Type B pancreatic cell (in vitro differentiated cells): ENCODE measurements at regions not wholly inside any gene's neighbourhood (a gene's known extent, or its start where the extent isn't known, plus 50 kb on each side); places are given as distances from the start of the nearest gene placed in this dataset.

Experiments used
- DNase-seq: peaks from one replicate; pipeline ENCODE4 v3.0.0; 2021; ENCODE audit warnings: mixed read lengths; ENCODE audit not compliant: unreplicated experiment; ENCODE audit errors: extremely low spot score
- H3K27ac Mint-ChIP-seq: 2 replicates; pipeline ENCODE4 v1.8.0; 2021; ENCODE audit warnings: mild to moderate bottlenecking, mixed read lengths
- H3K27me3 Mint-ChIP-seq: 2 replicates; pipeline ENCODE4 v1.8.0; 2021; ENCODE audit warnings: mixed read lengths
- H3K36me3 Mint-ChIP-seq: 2 replicates; pipeline ENCODE4 v1.8.0; 2021; ENCODE audit warnings: mixed read lengths
- H3K4me1 Mint-ChIP-seq: one replicate; pipeline ENCODE4 v1.8.0; 2021; ENCODE audit warnings: mixed read lengths; ENCODE audit not compliant: unreplicated experiment
- H3K4me3 Mint-ChIP-seq: 2 replicates; pipeline ENCODE4 v1.8.0; 2021; ENCODE audit warnings: mild to moderate bottlenecking, mixed read lengths
- H3K9me3 Mint-ChIP-seq: 2 replicates; pipeline ENCODE4 v1.8.0; 2021; ENCODE audit warnings: mixed read lengths
- CTCF ChIP-seq: fragments of 200-600 bp; sonication (generic); conservative IDR thresholded peaks from 2 replicates; pipeline ENCODE4 v1.5.0; 2021; ENCODE audit warnings: antibody characterized with exemption, mild to moderate bottlenecking

- Mint-ChIP-seq H3K27ac (peak overlapping the region; percentile 47), H3K9me3 (peaks cover 7% of the 10 kb centered on the region), H3K4me1 (peaks cover 13% of the 10 kb centered on the region), H3K27me3 (no peaks in the 10 kb centered on the region), H3K4me3 (no peak overlapping the region), H3K36me3 (no peaks in the 10 kb centered on the region)
- DNase-seq, result no peak
- no peak for TF ChIP-seq CTCF
Observed at GRCh38 chr5:71891406-71891805, 172.3 kb downstream of the CARTPT start.

DNA sequence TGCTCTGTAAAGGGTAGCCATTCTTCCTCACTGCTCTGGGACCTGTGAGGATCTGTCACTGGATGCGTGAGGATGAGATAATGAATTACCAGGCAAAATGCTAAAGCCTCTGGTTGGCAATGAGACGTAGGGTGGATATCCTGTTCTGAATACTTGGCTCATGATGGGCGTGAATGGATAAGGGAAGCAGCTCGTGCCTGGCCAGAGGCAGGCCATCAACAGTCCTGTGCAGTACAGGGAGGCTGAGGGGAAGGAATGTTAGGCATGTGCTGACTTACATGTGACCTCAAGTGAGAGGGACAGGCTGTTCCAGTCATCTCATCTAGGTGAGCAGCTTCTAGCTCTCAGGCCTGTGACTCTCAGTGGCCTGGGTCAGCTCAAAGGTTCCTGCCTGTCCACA lies 172.8 kb downstream of the CARTPT start:
- peaks cover 7% of the 10 kb centered on the region for H3K9me3 Mint-ChIP-seq
- H3K27ac Mint-ChIP-seq, result peak overlapping the region; percentile 47
- peaks cover 13% of the 10 kb centered on the region for H3K4me1 Mint-ChIP-seq
- TF ChIP-seq CTCF, result no peak
- no peak overlapping the region for H3K4me3 Mint-ChIP-seq
- H3K36me3 Mint-ChIP-seq, result no peaks in the 10 kb centered on the region
- no peaks in the 10 kb centered on the region for H3K27me3 Mint-ChIP-seq
- DNase-seq, result no peak

DNA sequence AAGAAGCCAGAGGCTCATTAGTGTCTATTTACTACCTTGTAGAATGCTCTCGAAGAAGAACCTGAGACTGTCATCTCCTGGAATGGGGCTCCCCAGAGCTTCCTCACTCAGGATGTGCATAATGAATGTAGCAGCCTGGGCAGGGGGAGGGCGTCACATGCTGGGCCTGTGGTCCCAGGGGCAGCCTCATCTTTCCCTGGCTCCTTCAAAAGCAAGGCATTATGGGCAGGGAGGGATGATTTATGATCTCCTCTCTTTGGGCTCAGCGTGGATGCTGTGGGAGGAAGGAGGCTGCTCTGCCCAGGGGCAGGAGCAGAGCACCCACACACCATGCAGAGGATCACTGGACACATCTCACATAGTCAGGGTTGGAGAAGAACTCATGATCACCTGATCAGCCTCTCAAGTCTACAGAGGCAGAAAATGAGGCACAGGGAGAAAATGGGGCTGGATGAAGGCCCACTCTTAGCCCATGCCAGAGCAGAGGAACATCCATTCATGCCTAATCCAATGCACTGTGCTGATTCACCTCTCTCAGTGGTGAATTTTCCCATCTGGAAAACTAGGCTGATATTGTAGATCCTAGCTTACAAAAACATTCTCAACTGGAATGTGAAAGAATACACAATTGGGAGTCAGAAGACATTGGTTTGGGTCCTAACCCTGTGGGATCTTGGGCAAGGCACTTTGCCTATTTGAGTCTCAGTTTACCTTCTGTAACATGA lies 173.7 kb downstream of the CARTPT start:
- Mint-ChIP-seq H3K9me3 (peaks cover 7% of the 10 kb centered on the region), H3K4me3 (no peak overlapping the region), H3K27ac (no peak overlapping the region), H3K36me3 (no peaks in the 10 kb centered on the region), H3K27me3 (no peaks in the 10 kb centered on the region), H3K4me1 (peaks cover 13% of the 10 kb centered on the region)
- no peak for DNase-seq
- no peak for TF ChIP-seq CTCF

- TF ChIP-seq CTCF, result no peak
- H3K36me3 Mint-ChIP-seq, result no peaks in the 10 kb centered on the region
- peaks cover 13% of the 10 kb centered on the region for H3K4me1 Mint-ChIP-seq
- H3K27me3 Mint-ChIP-seq, result no peaks in the 10 kb centered on the region
- no peak for DNase-seq
- H3K27ac Mint-ChIP-seq, result no peak overlapping the region
- H3K9me3 Mint-ChIP-seq, result peaks cover 7% of the 10 kb centered on the region
- no peak overlapping the region for H3K4me3 Mint-ChIP-seq
Observed at GRCh38 chr5:71893451-71893850, 174.4 kb downstream of the CARTPT start.

GRCh38 chr5:71894091-71894490 lies 175.0 kb downstream of the CARTPT start:
- Mint-ChIP-seq H3K4me1 (peaks cover 13% of the 10 kb centered on the region), H3K9me3 (peaks cover 7% of the 10 kb centered on the region)

More at GRCh38 chr5:71894091-71894490, 175.0 kb downstream of the CARTPT start:
- H3K36me3 Mint-ChIP-seq, result no peaks in the 10 kb centered on the region
- no peak for DNase-seq
- H3K27me3 Mint-ChIP-seq, result no peaks in the 10 kb centered on the region
- no peak overlapping the region for H3K27ac Mint-ChIP-seq
- no peak overlapping the region for H3K4me3 Mint-ChIP-seq
- TF ChIP-seq CTCF, result no peak
